HL-60 (cell line): ENCODE measurements at regions not wholly inside any gene's neighbourhood (a gene's known extent, or its start where the extent isn't known, plus 50 kb on each side); places are given as distances from the start of the nearest gene placed in this dataset.

Source experiments
- GABPA ChIP-seq: IDR thresholded peaks from 2 replicates; pipeline ENCODE4 v1.6.1; 2012; ENCODE audit warnings: low read depth
- POLR2AphosphoS5 ChIP-seq: IDR thresholded peaks from 2 replicates; pipeline ENCODE4 v1.6.1; 2012; ENCODE audit warnings: low read depth
- SPI1 ChIP-seq: IDR thresholded peaks from 2 replicates; pipeline ENCODE4 v1.6.1; 2012; ENCODE audit warnings: low read depth, mild to moderate bottlenecking, borderline replicate concordance
- TF ChIP-seq, protein P1 (sequence below): IDR thresholded peaks from one replicate; pipeline ENCODE4 v1.5.1; 2011; ENCODE audit warnings: low read length, control low read depth, inconsistent platforms; ENCODE audit not compliant: insufficient read depth

DNA sequence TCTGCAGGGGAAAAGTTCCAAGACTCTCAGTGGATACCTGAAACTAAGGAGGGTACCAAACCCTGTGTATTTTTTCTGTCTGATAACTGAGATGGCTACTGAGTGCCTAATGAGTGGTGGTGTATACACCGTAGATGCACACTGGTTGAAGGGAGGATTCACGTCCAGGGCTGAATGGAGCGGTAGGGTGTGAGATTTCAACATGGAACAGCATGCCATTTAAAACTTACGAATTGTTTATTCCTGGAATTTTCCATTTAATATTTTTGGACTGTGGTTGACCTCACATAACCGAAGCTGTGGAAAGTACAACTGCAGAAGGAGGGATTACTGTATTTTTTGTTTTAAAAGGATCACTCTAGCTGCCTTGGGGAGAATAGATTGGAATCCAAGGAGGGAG, 322.5 kb upstream of the SORL1-AS1 start:
- TF ChIP-seq, protein P1, sequence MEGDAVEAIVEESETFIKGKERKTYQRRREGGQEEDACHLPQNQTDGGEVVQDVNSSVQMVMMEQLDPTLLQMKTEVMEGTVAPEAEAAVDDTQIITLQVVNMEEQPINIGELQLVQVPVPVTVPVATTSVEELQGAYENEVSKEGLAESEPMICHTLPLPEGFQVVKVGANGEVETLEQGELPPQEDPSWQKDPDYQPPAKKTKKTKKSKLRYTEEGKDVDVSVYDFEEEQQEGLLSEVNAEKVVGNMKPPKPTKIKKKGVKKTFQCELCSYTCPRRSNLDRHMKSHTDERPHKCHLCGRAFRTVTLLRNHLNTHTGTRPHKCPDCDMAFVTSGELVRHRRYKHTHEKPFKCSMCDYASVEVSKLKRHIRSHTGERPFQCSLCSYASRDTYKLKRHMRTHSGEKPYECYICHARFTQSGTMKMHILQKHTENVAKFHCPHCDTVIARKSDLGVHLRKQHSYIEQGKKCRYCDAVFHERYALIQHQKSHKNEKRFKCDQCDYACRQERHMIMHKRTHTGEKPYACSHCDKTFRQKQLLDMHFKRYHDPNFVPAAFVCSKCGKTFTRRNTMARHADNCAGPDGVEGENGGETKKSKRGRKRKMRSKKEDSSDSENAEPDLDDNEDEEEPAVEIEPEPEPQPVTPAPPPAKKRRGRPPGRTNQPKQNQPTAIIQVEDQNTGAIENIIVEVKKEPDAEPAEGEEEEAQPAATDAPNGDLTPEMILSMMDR, result no peak
- TF ChIP-seq GABPA, result no peak
- no peak for TF ChIP-seq POLR2AphosphoS5
- no peak for TF ChIP-seq SPI1
